T-helper 2 cell treated with Interferon-gamma antibody and Interleukin-4, amounts not matched to agents 5 μg/mL and 100 μg/mL, for 36 hours (primary cell): ENCODE measurements at regions not wholly inside any gene's neighbourhood (a gene's known extent, or its start where the extent isn't known, plus 50 kb on each side); places are given as distances from the start of the nearest gene placed in this dataset.
"Not testable (repeated sequence)": the region's sequence is repeated elsewhere in the genome, so short reads cannot be mapped to it uniquely, and the experiment has no call there.

ENCODE experiments used
- DNase-seq: peaks from one replicate; pipeline ENCODE4 v3.0.0; 2021; ENCODE audit warnings: low spot score
- H3K27ac Mint-ChIP-seq: one replicate; pipeline ENCODE4 v1.8.0; 2021; ENCODE audit warnings: mild to moderate bottlenecking, mixed read lengths
- H3K27me3 Mint-ChIP-seq: one replicate; pipeline ENCODE4 v1.8.0; 2021; ENCODE audit warnings: low read depth, mixed read lengths
- H3K36me3 Mint-ChIP-seq: one replicate; pipeline ENCODE4 v1.8.0; 2021; ENCODE audit warnings: low read depth, mixed read lengths
- H3K4me1 Mint-ChIP-seq: one replicate; pipeline ENCODE4 v1.8.0; 2021; ENCODE audit warnings: low read depth, mixed read lengths
- H3K4me3 Mint-ChIP-seq: one replicate; pipeline ENCODE4 v1.8.0; 2022; ENCODE audit warnings: mild to moderate bottlenecking, moderate library complexity, mixed read lengths
- H3K9me3 Mint-ChIP-seq: one replicate; pipeline ENCODE4 v1.8.0; 2021; ENCODE audit warnings: mixed read lengths

- H3K4me3 Mint-ChIP-seq = no peak overlapping the region
- no peaks in the 10 kb centered on the region for H3K27me3 Mint-ChIP-seq
- no peak overlapping the region for H3K27ac Mint-ChIP-seq
- no peaks in the 10 kb centered on the region for H3K36me3 Mint-ChIP-seq
- DNase-seq = no peak
- H3K9me3 Mint-ChIP-seq = peaks cover 44% of the 10 kb centered on the region
- H3K4me1 Mint-ChIP-seq = no peaks in the 10 kb centered on the region
These were observed 1492.5 kb downstream of the HACE1 start for GRCh38 chr6:103367212-103367611.

DNA sequence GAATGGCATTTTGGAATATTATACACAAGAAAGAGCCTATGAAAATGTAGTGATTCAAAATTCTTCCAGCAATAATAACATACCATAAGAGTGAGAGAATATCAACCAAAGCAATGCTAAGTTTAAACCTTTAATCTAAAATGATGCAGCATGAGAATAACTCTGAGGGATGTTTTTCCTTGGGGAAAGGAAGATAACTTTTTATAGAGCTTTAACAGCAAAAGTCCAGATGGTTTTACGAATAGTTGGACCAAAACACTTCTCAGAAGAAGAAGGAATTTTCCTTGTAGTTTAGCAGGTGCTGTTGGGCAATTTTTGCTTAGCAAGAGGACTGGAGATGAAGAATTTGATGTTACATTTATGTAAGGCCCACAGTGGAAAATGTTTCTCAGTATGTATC lies 1503.2 kb downstream of the HACE1 start:
- Mint-ChIP-seq H3K36me3 (no peaks in the 10 kb centered on the region), H3K27ac (no peak overlapping the region), H3K9me3 (peaks cover 14% of the 10 kb centered on the region), H3K4me1 (no peaks in the 10 kb centered on the region), H3K27me3 (no peaks in the 10 kb centered on the region), H3K4me3 (no peak overlapping the region)
- no peak for DNase-seq

DNA sequence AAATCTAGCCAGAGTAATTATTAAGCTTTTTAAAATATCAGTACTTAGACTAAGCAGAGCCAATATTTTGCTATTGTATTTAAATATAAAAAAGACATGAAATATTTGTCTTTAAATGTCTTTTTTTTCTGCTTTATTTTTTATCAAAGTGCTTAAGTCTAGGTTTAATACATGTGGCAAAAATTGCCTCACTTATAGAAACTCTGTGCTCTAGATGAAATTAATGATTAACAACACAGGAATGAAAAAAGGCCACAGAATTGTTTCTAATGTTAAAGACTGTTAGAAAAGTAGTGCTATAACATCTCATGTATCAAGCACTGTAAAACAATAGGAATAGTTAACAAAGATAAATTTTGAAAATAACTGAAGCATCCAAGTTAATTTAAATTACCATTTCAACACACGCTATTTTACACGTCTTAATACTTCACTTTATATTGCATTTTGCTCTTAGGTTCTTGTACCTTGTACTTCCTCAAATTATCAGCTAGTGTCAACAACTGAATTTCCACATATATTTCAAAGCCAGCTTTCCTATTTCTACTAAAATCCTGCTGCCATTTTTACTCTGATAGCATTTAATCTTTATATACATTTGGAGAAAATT lies 1515.1 kb downstream of the HACE1 start:
- no peaks in the 10 kb centered on the region for H3K4me1 Mint-ChIP-seq
- H3K27ac Mint-ChIP-seq = no peak overlapping the region
- no peak overlapping the region for H3K4me3 Mint-ChIP-seq
- no peaks in the 10 kb centered on the region for H3K9me3 Mint-ChIP-seq
- H3K36me3 Mint-ChIP-seq = no peaks in the 10 kb centered on the region
- DNase-seq = no peak
- H3K27me3 Mint-ChIP-seq = no peaks in the 10 kb centered on the region

- H3K4me1 Mint-ChIP-seq = no peaks in the 10 kb centered on the region
- no peaks in the 10 kb centered on the region for H3K9me3 Mint-ChIP-seq
- H3K27me3 Mint-ChIP-seq = no peaks in the 10 kb centered on the region
- no peak overlapping the region for H3K4me3 Mint-ChIP-seq
- H3K27ac Mint-ChIP-seq = no peak overlapping the region
- no peaks in the 10 kb centered on the region for H3K36me3 Mint-ChIP-seq
- no peak for DNase-seq
These were observed 1524.3 kb downstream of the HACE1 start for GRCh38 chr6:103335412-103335811.

- Mint-ChIP-seq H3K36me3 (no peaks in the 10 kb centered on the region), H3K4me1 (no peaks in the 10 kb centered on the region), H3K9me3 (no peaks in the 10 kb centered on the region), H3K27me3 (no peaks in the 10 kb centered on the region), H3K27ac (no peak overlapping the region), H3K4me3 (no peak overlapping the region)
- DNase-seq = no peak
These were observed 1532.7 kb downstream of the HACE1 start for GRCh38 chr6:103326760-103327757.

- no peaks in the 10 kb centered on the region for H3K27me3 Mint-ChIP-seq
- no peak overlapping the region for H3K4me3 Mint-ChIP-seq
- peaks cover 6% of the 10 kb centered on the region for H3K9me3 Mint-ChIP-seq
- no peaks in the 10 kb centered on the region for H3K4me1 Mint-ChIP-seq
- no peak overlapping the region for H3K27ac Mint-ChIP-seq
- DNase-seq = no peak
- H3K36me3 Mint-ChIP-seq = no peaks in the 10 kb centered on the region
These were observed 1546.3 kb downstream of the HACE1 start for GRCh38 chr6:103313432-103313831.

GRCh38 chr6:103294376-103294775 lies 1565.3 kb downstream of the HACE1 start:
- not testable (repeated sequence) for H3K27me3 Mint-ChIP-seq, H3K4me3 Mint-ChIP-seq, H3K4me1 Mint-ChIP-seq, DNase-seq, H3K27ac Mint-ChIP-seq, H3K9me3 Mint-ChIP-seq, H3K36me3 Mint-ChIP-seq

DNA sequence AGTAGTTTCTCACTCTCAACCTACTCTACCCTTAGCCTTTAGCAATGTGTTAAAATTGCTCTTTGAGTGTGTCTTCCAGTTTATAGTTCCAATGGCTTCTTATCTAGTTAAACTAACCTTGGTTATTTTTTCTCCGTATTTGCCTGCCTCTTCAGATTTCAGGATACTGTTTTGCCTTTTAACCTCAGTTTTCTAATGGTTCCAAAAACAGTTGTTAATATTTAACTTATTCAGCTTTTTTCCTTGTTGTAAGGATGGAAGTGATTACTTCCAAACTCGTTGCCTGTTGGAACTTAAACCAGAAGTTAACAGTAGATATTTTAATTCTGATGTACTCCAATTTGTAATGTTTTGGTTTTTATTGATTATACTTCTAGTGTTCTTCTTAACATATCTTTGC lies 1574.9 kb downstream of the HACE1 start:
- Mint-ChIP-seq H3K27ac (no peak overlapping the region), H3K4me3 (no peak overlapping the region), H3K36me3 (no peaks in the 10 kb centered on the region), H3K27me3 (no peaks in the 10 kb centered on the region), H3K4me1 (no peaks in the 10 kb centered on the region), H3K9me3 (peaks cover 14% of the 10 kb centered on the region)
- no peak for DNase-seq

- Mint-ChIP-seq H3K9me3 (peaks cover 25% of the 10 kb centered on the region), H3K27me3 (no peaks in the 10 kb centered on the region), H3K36me3 (no peaks in the 10 kb centered on the region), H3K27ac (no peak overlapping the region), H3K4me1 (no peaks in the 10 kb centered on the region), H3K4me3 (no peak overlapping the region)
- no peak for DNase-seq
These were observed 1579.3 kb downstream of the HACE1 start for GRCh38 chr6:103280417-103280816.

- DNase-seq = no peak
- Mint-ChIP-seq H3K9me3 (peaks cover 25% of the 10 kb centered on the region), H3K27ac (no peak overlapping the region), H3K36me3 (no peaks in the 10 kb centered on the region), H3K4me3 (no peak overlapping the region), H3K27me3 (no peaks in the 10 kb centered on the region), H3K4me1 (no peaks in the 10 kb centered on the region)
These were observed 1581.8 kb downstream of the HACE1 start for GRCh38 chr6:103277936-103278335.

DNA sequence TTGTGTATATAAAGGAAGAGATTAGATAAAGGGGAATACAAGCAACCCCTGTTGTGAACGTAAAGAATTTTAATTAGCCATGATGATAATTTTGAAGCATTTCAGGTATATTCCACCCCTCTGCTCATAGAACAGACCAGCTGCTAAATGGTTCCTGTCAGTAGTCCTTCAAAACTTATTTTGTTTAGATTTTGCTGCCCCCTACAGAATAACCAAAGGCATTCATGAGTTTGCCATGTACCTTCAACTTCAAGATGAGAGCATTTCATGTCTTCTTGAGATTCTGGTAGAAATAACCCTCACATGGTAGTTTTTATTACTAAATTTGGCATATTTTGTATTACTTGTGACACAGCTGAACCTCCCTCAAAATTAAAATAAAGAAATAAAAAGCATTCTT lies 1586.7 kb downstream of the HACE1 start:
- no peaks in the 10 kb centered on the region for H3K27me3 Mint-ChIP-seq

DNA sequence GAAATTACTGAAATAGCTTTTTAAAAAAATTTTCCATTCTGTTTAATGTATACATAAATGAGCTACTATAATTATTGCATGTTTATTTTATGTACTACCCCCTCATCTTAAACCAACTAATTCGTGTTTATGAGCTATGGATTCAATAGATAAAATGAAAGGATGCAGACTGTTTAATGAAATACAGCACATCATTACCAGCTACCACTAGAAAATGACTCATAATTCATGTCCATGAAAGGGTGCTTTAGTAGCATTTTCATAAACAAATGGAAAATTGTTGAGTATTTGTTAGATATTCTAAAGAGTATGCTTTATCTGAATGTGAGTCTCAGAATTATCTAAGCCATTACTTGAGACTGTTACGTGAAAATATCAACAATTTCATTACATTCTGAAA lies 1590.1 kb downstream of the HACE1 start:
- Mint-ChIP-seq H3K27me3 (no peaks in the 10 kb centered on the region), H3K4me1 (no peaks in the 10 kb centered on the region), H3K9me3 (no peaks in the 10 kb centered on the region)

More for the DNA sequence above, 1586.7 kb downstream of the HACE1 start:
- DNase-seq = no peak
- H3K4me3 Mint-ChIP-seq = no peak overlapping the region
- H3K9me3 Mint-ChIP-seq = no peaks in the 10 kb centered on the region
- H3K27ac Mint-ChIP-seq = no peak overlapping the region
- no peaks in the 10 kb centered on the region for H3K4me1 Mint-ChIP-seq
- H3K36me3 Mint-ChIP-seq = no peaks in the 10 kb centered on the region

DNA sequence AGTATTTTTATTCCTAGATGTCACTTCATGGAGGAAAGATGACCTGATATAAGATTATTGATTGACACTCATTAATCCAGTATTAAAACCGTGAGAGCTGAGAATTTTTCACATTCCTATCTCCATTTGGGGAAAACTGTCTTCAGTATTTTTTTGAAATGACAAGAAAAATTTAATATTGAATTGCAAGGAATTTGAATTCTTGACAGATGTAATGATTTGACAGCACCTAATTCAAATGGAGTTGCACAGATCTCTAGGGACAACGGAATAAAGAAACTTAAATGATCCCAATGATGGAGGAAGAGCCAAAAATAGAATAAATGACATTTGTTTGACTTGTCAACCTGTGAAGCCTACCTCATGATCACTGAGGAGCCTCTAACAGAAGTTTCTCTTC lies 1591.4 kb downstream of the HACE1 start:
- Mint-ChIP-seq H3K4me1 (no peaks in the 10 kb centered on the region), H3K9me3 (peaks cover 4% of the 10 kb centered on the region), H3K36me3 (no peaks in the 10 kb centered on the region), H3K27ac (no peak overlapping the region), H3K27me3 (no peaks in the 10 kb centered on the region), H3K4me3 (no peak overlapping the region)
- no peak for DNase-seq

More for the DNA sequence above, 1590.1 kb downstream of the HACE1 start:
- no peak for DNase-seq
- Mint-ChIP-seq H3K4me3 (no peak overlapping the region), H3K27ac (no peak overlapping the region), H3K36me3 (no peaks in the 10 kb centered on the region)

- no peak overlapping the region for H3K4me3 Mint-ChIP-seq
- H3K9me3 Mint-ChIP-seq = peaks cover 4% of the 10 kb centered on the region
- no peak overlapping the region for H3K27ac Mint-ChIP-seq
- H3K27me3 Mint-ChIP-seq = no peaks in the 10 kb centered on the region
- no peaks in the 10 kb centered on the region for H3K36me3 Mint-ChIP-seq
- no peaks in the 10 kb centered on the region for H3K4me1 Mint-ChIP-seq
- no peak for DNase-seq
These were observed 1595.7 kb downstream of the HACE1 start for GRCh38 chr6:103264020-103264419.
